GM20431 (cell line): ENCODE measurements at regions not wholly inside any gene's neighbourhood (a gene's known extent, or its start where the extent isn't known, plus 50 kb on each side); places are given as distances from the start of the nearest gene placed in this dataset.

Source experiments
- in situ Hi-C: fragments of 300-500 bp; cut with MseI, MboI; formaldehyde crosslinking; loops from one replicate; pipeline ENCODE4 v1.15.0; 2020; ENCODE audit warnings: low sequenced_read_pairs; ENCODE audit not compliant: unreplicated experiment

DNA sequence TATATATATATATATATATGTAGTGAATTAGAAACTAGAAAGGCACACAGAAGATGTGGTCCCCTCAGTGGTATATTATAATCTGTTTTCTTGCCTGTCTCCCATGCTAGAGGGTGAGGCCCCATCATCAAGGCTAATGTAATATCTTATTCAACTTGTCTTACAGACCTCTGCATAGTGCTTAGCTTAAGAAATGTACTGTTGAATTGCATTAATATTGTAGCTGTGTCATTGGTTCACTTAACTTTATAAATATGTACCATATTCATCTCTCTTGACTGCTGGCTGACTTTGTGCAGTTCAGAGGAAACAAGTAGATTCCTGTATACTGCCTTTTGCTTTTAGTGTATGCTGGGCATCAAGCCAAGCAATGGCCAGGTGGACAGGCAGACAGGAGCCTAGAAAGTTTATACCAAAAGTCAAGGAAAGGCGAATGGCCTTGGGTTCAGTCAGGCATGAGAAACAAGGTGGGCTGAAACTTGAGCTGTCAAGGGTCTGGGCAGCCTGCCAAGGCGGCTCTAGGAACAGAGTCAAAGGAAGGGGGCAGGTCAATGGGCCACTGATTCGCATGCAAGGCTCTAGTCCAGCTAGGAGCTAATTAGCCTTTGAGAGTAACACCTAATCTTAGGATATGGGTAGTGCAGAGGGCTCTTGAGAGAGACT, 78.8 kb upstream of the LEF1 start:
- in situ Hi-C loops = no loop called here

DNA sequence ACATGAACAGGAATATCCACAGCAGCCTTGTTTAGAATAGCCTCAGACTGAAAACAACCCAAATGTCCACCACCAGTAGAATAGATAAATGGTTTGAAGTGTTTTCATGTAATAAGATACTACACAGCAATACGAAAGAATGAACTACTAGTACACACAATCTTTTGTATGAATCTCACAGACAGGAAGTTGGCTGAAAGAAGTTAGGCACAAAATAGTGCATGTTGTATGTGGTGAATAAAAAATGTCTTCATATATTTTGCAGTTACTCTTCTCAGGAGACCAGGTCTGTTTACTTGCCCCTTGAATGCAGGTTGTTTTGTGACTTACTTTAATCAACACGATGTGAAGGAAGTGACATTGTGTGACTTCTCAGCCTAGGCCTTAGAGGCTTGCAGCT, 75.9 kb upstream of the LEF1 start:
- in situ Hi-C loops = no loop called here

GRCh38 chr4:108240366-108240765, 71.6 kb upstream of the LEF1 start:
- in situ Hi-C loops = no loop called here

DNA sequence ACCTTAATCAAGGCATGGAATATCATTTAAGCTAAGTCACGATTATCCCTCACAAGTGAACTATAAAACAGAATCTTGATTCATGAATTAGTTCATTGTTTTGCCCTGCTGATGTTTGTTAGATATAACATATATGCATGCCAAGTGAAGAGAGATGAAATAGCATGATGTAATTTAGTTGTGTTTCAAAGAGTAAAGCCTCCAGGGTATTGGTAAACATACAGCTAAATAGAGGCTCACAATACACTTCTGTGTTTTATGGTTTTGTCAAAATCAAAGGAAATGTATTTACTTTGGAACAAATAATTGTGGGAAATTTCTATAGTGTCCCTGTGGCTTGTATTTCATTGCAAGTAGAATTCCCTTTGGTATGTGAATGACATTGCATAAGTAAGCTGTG, 69.0 kb upstream of the LEF1 start:
- in situ Hi-C loops = no loop called here

- in situ Hi-C loops = no loop called here
Observed at GRCh38 chr4:108236264-108236663, 67.5 kb upstream of the LEF1 start.

- in situ Hi-C loops = no loop called here
Observed at GRCh38 chr4:108227923-108228322, 59.2 kb upstream of the LEF1 start.

- in situ Hi-C loops = no loop called here
Observed at GRCh38 chr4:108224611-108225053, 55.9 kb upstream of the LEF1 start.

GRCh38 chr4:108223313-108223712, 54.6 kb upstream of the LEF1 start:
- in situ Hi-C loops = no loop called here

DNA sequence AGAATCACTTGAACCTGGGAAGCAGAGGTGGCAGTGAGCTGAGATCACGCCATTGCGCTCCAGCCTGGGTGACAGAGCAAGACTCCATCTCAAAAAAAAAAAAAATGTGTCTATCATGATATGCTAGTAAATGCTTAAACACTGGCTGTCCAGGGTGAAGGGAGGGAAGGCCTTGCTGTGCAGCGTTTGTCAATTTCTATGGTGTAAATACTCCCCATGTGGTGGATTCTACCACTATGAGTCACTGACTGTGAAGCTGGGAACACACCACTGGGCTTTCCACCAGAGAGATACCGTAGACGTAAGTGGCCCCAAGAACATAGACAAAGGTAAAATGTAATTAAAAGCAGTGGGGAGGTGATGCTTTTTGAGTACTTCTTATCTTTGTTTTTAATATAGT, 51.3 kb upstream of the LEF1 start:
- in situ Hi-C loops = no loop called here
